GM23338 (cell line): ENCODE measurements at regions not wholly inside any gene's neighbourhood (a gene's known extent, or its start where the extent isn't known, plus 50 kb on each side); places are given as distances from the start of the nearest gene placed in this dataset.

Experiments used
- ATAC-seq: fragments of 200-7000 bp; cut with Tn5 transposase; 3 replicates; pipeline ENCODE4 v1.9.1; 2020
- DNase-seq: peaks from one replicate; pipeline ENCODE4 v3.0.0-alpha.2; 2015; ENCODE audit warnings: low spot score
- H2AFZ ChIP-seq: fragments of 200-600 bp; sonication (generic); 2 replicates; pipeline ENCODE4 v1.8.0; 2016; ENCODE audit warnings: antibody characterized with exemption, mild to moderate bottlenecking, moderate library complexity
- H3F3A ChIP-seq: fragments of 200-600 bp; sonication (generic); replicated peaks from 2 replicates; pipeline ENCODE4 v1.8.0; 2017; ENCODE audit warnings: antibody characterized with exemption, mixed run types, low read depth
- H3K27ac ChIP-seq: fragments of 200-600 bp; sonication (generic); 2 replicates; pipeline ENCODE4 v1.6.1; 2016; ENCODE audit warnings: low read depth
- H3K27me3 ChIP-seq: fragments of 200-600 bp; sonication (generic); 2 replicates; pipeline ENCODE4 v1.8.0; 2016; ENCODE audit warnings: mild to moderate bottlenecking, mixed run types, moderate library complexity; ENCODE audit not compliant: insufficient read depth
- H3K36me3 ChIP-seq: fragments of 200-600 bp; sonication (generic); 2 replicates; pipeline ENCODE4 v1.8.0; 2016; ENCODE audit warnings: mild to moderate bottlenecking; ENCODE audit not compliant: insufficient read depth
- H3K4me1 ChIP-seq: fragments of 200-600 bp; sonication (generic); 2 replicates; pipeline ENCODE4 v1.8.0; 2016; ENCODE audit warnings: mild to moderate bottlenecking, moderate library complexity; ENCODE audit not compliant: insufficient read depth
- H3K4me2 ChIP-seq: fragments of 200-600 bp; sonication (generic); 2 replicates; pipeline ENCODE4 v1.7.1; 2017; ENCODE audit warnings: mixed run types
- H3K4me3 ChIP-seq: fragments of 200-600 bp; sonication (generic); 2 replicates; pipeline ENCODE4 v1.6.1; 2016; ENCODE audit warnings: mixed run types
- H3K79me2 ChIP-seq: fragments of 200-600 bp; sonication (generic); replicated peaks from 2 replicates; pipeline ENCODE4 v1.8.0; 2017; ENCODE audit warnings: mild to moderate bottlenecking; ENCODE audit not compliant: insufficient read depth
- H3K9me2 ChIP-seq: fragments of 200-600 bp; sonication (generic); 2 replicates; pipeline ENCODE4 v1.8.0; 2017; ENCODE audit not compliant: insufficient read depth
- H4K20me1 ChIP-seq: fragments of 200-600 bp; sonication (generic); replicated peaks from 2 replicates; pipeline ENCODE4 v1.8.0; 2017; ENCODE audit warnings: mild to moderate bottlenecking; ENCODE audit not compliant: insufficient read depth
- H3K27ac Mint-ChIP-seq: 2 replicates; pipeline ENCODE4 v1.8.0; 2020; ENCODE audit warnings: inconsistent platforms, mild to moderate bottlenecking, moderate library complexity, mixed read lengths
- H3K27me3 Mint-ChIP-seq: 3 replicates; pipeline ENCODE4 v1.8.0; 2022; ENCODE audit warnings: low read depth, mild to moderate bottlenecking, moderate library complexity, mixed read lengths, inconsistent platforms; ENCODE audit not compliant: insufficient read depth, poor library complexity
- H3K36me3 Mint-ChIP-seq: 3 replicates; pipeline ENCODE4 v1.8.0; 2021; ENCODE audit warnings: low read depth, mild to moderate bottlenecking, inconsistent platforms, moderate library complexity, mixed read lengths
- H3K4me1 Mint-ChIP-seq: 3 replicates; pipeline ENCODE4 v1.8.0; 2020; ENCODE audit warnings: mild to moderate bottlenecking, inconsistent platforms, mixed read lengths
- H3K4me3 Mint-ChIP-seq: 3 replicates; pipeline ENCODE4 v1.8.0; 2021; ENCODE audit warnings: moderate library complexity, mild to moderate bottlenecking, inconsistent platforms, mixed read lengths
- H3K9me3 Mint-ChIP-seq: 3 replicates; pipeline ENCODE4 v1.8.0; 2020; ENCODE audit warnings: moderate library complexity, mild to moderate bottlenecking, inconsistent platforms, mixed read lengths
- CREB1 ChIP-seq: fragments of 250-450 bp; sonication (Bioruptor Pico); IDR thresholded peaks from 2 replicates; pipeline ENCODE4 v1.5.0; 2020; ENCODE audit warnings: low read depth, mild to moderate bottlenecking, moderate library complexity
- CTCF ChIP-seq, 2 experiments: fragments of 200-600 bp in 1 of 2; sonication (generic) in 1 of 2; conservative IDR thresholded peaks; 2 replicates each; pipeline versions ENCODE4 v1.5.1 to v1.6.1; 2016 to 2017; ENCODE audit warnings: antibody characterized with exemption in 2 of 2, low read depth in 2 of 2, mild to moderate bottlenecking in 2 of 2, moderate library complexity in 1 of 2
- ETS1 ChIP-seq: IDR thresholded peaks from 2 replicates; pipeline ENCODE4 v1.6.1; 2016; ENCODE audit warnings: antibody characterized with exemption
- EZH2 ChIP-seq: fragments of 200-600 bp; sonication (generic); IDR thresholded peaks from one replicate; pipeline ENCODE4 v1.8.0; 2017; ENCODE audit warnings: antibody characterized with exemption, mild to moderate bottlenecking, low read depth; ENCODE audit not compliant: unreplicated experiment
- EZH2phosphoT487 ChIP-seq: fragments of 200-600 bp; sonication (generic); IDR thresholded peaks from one replicate; pipeline ENCODE4 v1.8.1; 2018; ENCODE audit warnings: antibody characterized with exemption; ENCODE audit not compliant: unreplicated experiment
- JUNB ChIP-seq: IDR thresholded peaks from one replicate; pipeline ENCODE4 v1.6.1; 2016; ENCODE audit warnings: antibody characterized with exemption; ENCODE audit not compliant: unreplicated experiment
- NANOG ChIP-seq: IDR thresholded peaks from 2 replicates; pipeline ENCODE4 v1.6.1; 2016; ENCODE audit warnings: antibody characterized with exemption, borderline replicate concordance
- POLR2AphosphoS5 ChIP-seq: IDR thresholded peaks from 2 replicates; pipeline ENCODE4 v1.6.1; 2016; ENCODE audit warnings: antibody characterized with exemption, low read depth
- REST ChIP-seq: IDR thresholded peaks from one replicate; pipeline ENCODE4 v1.6.1; 2018; ENCODE audit warnings: antibody characterized with exemption; ENCODE audit not compliant: unreplicated experiment
- STAT1 ChIP-seq: IDR thresholded peaks from one replicate; pipeline ENCODE4 v1.6.1; 2016; ENCODE audit warnings: antibody characterized with exemption; ENCODE audit not compliant: unreplicated experiment
- ZNF114 ChIP-seq: fragments of 250-450 bp; sonication (Bioruptor Pico); IDR thresholded peaks from 2 replicates; pipeline ENCODE4 v1.5.0; 2020; ENCODE audit warnings: mild to moderate bottlenecking, moderate library complexity
- ZNF331 ChIP-seq: fragments of 250-450 bp; sonication (Bioruptor Pico); IDR thresholded peaks from 2 replicates; pipeline ENCODE4 v1.5.0; 2020; ENCODE audit warnings: low read depth, mild to moderate bottlenecking, moderate library complexity
- ZNF462 ChIP-seq: fragments of 250-450 bp; sonication (Bioruptor Pico); IDR thresholded peaks from 2 replicates; pipeline ENCODE4 v1.5.0; 2020; ENCODE audit warnings: mild to moderate bottlenecking, moderate library complexity

- Mint-ChIP-seq H3K27ac (no peak overlapping the region), H3K36me3 (no peaks in the 10 kb centered on the region), H3K9me3 (no peaks in the 10 kb centered on the region), H3K4me1 (no peaks in the 10 kb centered on the region), H3K27me3 (peaks cover under 1% of the 10 kb centered on the region), H3K4me3 (no peak overlapping the region)
- ATAC-seq (no peak), DNase-seq (no peak)
- H3K9me2 ChIP-seq: no peaks in the 10 kb centered on the region
- H3K4me1 ChIP-seq: no peaks in the 10 kb centered on the region
- no peaks in the 10 kb centered on the region for H3K79me2 ChIP-seq
- H3K4me2 ChIP-seq: no peak overlapping the region
- no peaks in the 10 kb centered on the region for H3K27me3 ChIP-seq
- H3K27ac ChIP-seq: no peak overlapping the region
- H3K36me3 ChIP-seq: no peaks in the 10 kb centered on the region
- no peaks in the 10 kb centered on the region for H3F3A ChIP-seq
- H2AFZ ChIP-seq: no peak overlapping the region
- TF ChIP-seq ZNF114 (CRISPR knock-in tag): no peak
- TF ChIP-seq REST: no peak
- no peak for TF ChIP-seq CREB1 (CRISPR knock-in tag)
- no peak for TF ChIP-seq NANOG
- no peak for TF ChIP-seq ZNF462 (CRISPR knock-in tag)
- no peak for TF ChIP-seq STAT1
- TF ChIP-seq POLR2AphosphoS5: no peak
- TF ChIP-seq EZH2phosphoT487: no peak
- TF ChIP-seq CTCF (conservative IDR thresholded peaks at IDR 0.05; ENCODE audit: low read depth in 2 of 2): no peak
- no peak for TF ChIP-seq JUNB
- TF ChIP-seq ETS1: no peak
- TF ChIP-seq ZNF331: no peak
- no peak for TF ChIP-seq EZH2
- no peaks in the 10 kb centered on the region for H4K20me1 ChIP-seq
- H3K4me3 ChIP-seq: no peak overlapping the region
Observed at GRCh38 chr13:72005455-72005854, 138.5 kb upstream of the DACH1 start.
